ENCODE measurements at regions not wholly inside any gene's neighbourhood (a gene's known extent, or its start where the extent isn't known, plus 50 kb on each side); places are given as distances from the start of the nearest gene placed in this dataset.

- no peak overlapping the region for H3K27ac Mint-ChIP-seq
- H3K9me3 Mint-ChIP-seq = no peaks in the 10 kb centered on the region
- no peak for TF ChIP-seq CTCF (IDR thresholded peaks at IDR 0.05)
- H3K4me1 Mint-ChIP-seq = peaks cover 40% of the 10 kb centered on the region
- no peaks in the 10 kb centered on the region for H3K36me3 Mint-ChIP-seq (ENCODE audit: low read depth)
- no peak for DNase-seq
- no peak overlapping the region for H3K4me3 Mint-ChIP-seq
- H3K27me3 Mint-ChIP-seq (ENCODE audit: low read depth, poor library complexity) = peaks cover 5% of the 10 kb centered on the region
These were observed 77.7 kb upstream of the MED13L start for GRCh38 chr12:116354950-116355783.

GRCh38 chr12:116358536-116358892, 81.0 kb upstream of the MED13L start:
- DNase-seq = no peak
- Mint-ChIP-seq H3K27ac (peak overlapping the region; percentile 89), H3K27me3 (ENCODE audit: low read depth, poor library complexity) (peaks cover 7% of the 10 kb centered on the region), H3K9me3 (no peaks in the 10 kb centered on the region), H3K36me3 (ENCODE audit: low read depth) (no peaks in the 10 kb centered on the region), H3K4me1 (peaks cover 42% of the 10 kb centered on the region), H3K4me3 (peak overlapping the region; percentile 67)
- TF ChIP-seq CTCF (IDR thresholded peaks at IDR 0.05) = no peak

- Mint-ChIP-seq H3K4me3 (peak overlapping the region; percentile 67), H3K9me3 (no peaks in the 10 kb centered on the region), H3K27ac (peak overlapping the region; percentile 89), H3K36me3 (ENCODE audit: low read depth) (no peaks in the 10 kb centered on the region), H3K27me3 (ENCODE audit: low read depth, poor library complexity) (peaks cover 7% of the 10 kb centered on the region), H3K4me1 (peaks cover 42% of the 10 kb centered on the region)
- no peak for TF ChIP-seq CTCF (IDR thresholded peaks at IDR 0.05)
- DNase-seq = peak; percentile 87
These were observed 81.6 kb upstream of the MED13L start for GRCh38 chr12:116358893-116359761.

- no peak overlapping the region for H3K4me3 Mint-ChIP-seq
- DNase-seq = no peak
- no peak for TF ChIP-seq CTCF (IDR thresholded peaks at IDR 0.05)
- H3K27me3 Mint-ChIP-seq (ENCODE audit: low read depth, poor library complexity) = peaks cover 10% of the 10 kb centered on the region
- H3K4me1 Mint-ChIP-seq = peaks cover 34% of the 10 kb centered on the region
- H3K27ac Mint-ChIP-seq = no peak overlapping the region
- H3K9me3 Mint-ChIP-seq = no peaks in the 10 kb centered on the region
- H3K36me3 Mint-ChIP-seq (ENCODE audit: low read depth) = no peaks in the 10 kb centered on the region
These were observed 83.3 kb upstream of the MED13L start for GRCh38 chr12:116360579-116361413.

- H3K27me3 Mint-ChIP-seq (ENCODE audit: low read depth, poor library complexity) = peaks cover 10% of the 10 kb centered on the region
- no peak for TF ChIP-seq CTCF (IDR thresholded peaks at IDR 0.05)
- DNase-seq = no peak
- H3K4me3 Mint-ChIP-seq = no peak overlapping the region
- H3K36me3 Mint-ChIP-seq (ENCODE audit: low read depth) = no peaks in the 10 kb centered on the region
- no peaks in the 10 kb centered on the region for H3K9me3 Mint-ChIP-seq
- H3K4me1 Mint-ChIP-seq = peaks cover 42% of the 10 kb centered on the region
- H3K27ac Mint-ChIP-seq = no peak overlapping the region
These were observed 84.1 kb upstream of the MED13L start for GRCh38 chr12:116361414-116362223.
